8988T (cell line): ENCODE measurements at regions not wholly inside any gene's neighbourhood (a gene's known extent, or its start where the extent isn't known, plus 50 kb on each side); places are given as distances from the start of the nearest gene placed in this dataset.

Source experiments
- DNase-seq: peaks from one replicate; pipeline ENCODE4 v3.0.0; 2011

DNA sequence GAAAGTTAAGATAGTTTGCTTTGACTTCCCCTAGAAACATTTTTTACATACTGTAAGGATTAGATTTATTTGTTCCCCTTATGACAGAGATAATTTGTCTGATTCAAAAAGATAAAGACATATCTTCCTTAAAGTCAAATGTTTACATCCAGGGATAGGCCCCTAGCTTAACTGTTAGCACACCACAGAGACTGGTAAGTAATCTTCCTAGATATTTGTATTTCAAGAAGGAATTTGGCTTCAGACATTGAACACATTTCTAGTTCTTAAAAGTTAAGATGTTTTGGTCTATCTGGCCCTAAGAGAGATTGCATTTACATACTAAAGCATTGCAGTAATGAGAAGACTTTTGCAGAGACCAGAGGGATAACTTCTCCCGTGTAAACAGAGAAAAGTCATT is 1201.1 kb upstream of the GJE1 start:
- DNase-seq, result no peak

- no peak for DNase-seq
Observed at GRCh38 chr6:140929121-140929520, 1203.6 kb upstream of the GJE1 start.

DNA sequence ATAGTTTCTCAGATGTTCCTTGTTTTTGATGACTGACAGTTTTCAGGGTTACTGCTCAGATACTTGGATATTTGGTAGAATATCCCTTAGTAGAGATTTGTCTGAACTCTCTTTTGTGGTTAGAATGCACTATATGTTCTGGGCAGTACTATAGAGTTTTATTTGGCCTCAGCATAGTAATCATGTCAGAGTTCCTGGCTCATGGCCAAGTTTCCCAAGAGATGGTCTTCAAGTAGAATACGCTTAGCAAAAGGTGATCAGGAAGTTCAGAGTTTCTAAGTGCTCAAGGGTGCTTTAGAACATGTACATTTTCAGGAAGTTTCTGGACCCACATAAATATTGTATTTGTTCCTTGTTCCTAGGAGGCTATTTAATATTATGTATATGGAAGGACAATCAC is 1209.7 kb upstream of the GJE1 start:
- DNase-seq, result no peak

GRCh38 chr6:140921366-140922226 is 1211.1 kb upstream of the GJE1 start:
- DNase-seq, result no peak

- no peak for DNase-seq
Observed at GRCh38 chr6:140917911-140918310, 1214.8 kb upstream of the GJE1 start.

- DNase-seq, result no peak
Observed at GRCh38 chr6:140915551-140915950, 1217.2 kb upstream of the GJE1 start.

GRCh38 chr6:140915103-140915502 is 1217.6 kb upstream of the GJE1 start:
- no peak for DNase-seq

GRCh38 chr6:140912686-140913085 is 1220.0 kb upstream of the GJE1 start:
- no peak for DNase-seq

GRCh38 chr6:140909625-140910024 is 1223.1 kb upstream of the GJE1 start:
- no peak for DNase-seq

- DNase-seq, result no peak
Observed at GRCh38 chr6:140909156-140909555, 1223.6 kb upstream of the GJE1 start.

DNA sequence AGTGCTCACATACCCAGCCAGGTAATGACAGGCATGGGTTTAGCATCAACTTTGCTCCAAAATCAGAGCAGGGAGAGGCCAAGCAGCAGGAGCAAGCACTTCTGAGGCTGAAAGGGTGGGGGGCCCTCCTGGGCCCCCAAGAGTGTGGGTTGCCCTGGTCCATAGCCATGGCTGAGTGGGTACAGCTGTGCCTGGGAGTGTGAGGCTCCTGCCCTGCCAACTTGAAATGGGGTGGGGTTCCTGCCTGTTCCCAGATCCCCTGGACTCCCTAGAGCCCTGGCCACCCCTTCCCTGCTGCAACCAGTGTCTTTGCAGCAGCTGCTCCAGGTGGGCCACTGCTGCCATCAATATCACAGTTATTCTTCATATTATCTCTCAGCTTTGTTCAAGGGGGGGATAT is 1224.2 kb upstream of the GJE1 start:
- DNase-seq, result no peak

DNA sequence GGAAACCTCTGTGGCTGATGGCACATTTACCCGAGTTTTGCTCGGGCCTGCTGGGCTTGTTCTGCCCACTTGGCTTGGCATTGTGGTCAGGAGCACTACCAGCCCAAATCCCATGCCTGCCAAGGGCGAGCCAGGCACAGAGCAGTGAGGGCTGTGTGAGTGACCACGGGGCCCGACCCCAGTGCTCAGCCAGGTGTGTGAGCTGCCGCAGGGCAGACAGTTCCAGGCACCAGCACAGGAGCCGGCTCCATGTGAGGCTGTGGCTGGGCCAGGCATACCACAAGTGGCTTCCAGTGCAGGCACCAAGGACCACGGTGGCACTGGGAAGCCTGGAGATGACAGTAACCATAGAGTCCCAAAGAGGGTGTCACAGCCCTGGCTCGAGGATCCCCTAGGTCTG is 1225.5 kb upstream of the GJE1 start:
- DNase-seq, result no peak

- DNase-seq, result no peak
Observed at GRCh38 chr6:140905724-140906123, 1227.0 kb upstream of the GJE1 start.

DNA sequence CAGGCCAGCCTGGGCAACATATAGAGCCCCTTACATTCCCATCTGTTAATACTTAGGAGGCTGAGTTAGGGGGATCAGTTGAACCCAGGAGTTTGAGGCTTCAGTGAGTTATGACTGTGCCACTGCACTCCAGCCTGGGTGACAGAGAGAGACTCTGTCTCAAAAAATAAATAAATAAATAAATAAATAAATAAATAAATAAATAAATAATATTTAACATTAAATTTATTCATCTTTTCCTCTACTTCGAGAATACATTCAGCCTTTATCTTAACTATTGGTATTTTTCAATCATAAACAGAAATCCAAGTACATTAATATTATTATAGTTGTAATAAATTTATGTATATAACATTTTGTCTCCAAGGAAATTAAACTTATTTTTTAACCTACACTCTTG is 1227.7 kb upstream of the GJE1 start:
- no peak for DNase-seq

GRCh38 chr6:140897804-140898573 is 1234.7 kb upstream of the GJE1 start:
- DNase-seq, result no peak

- DNase-seq, result no peak
Observed at GRCh38 chr6:140897349-140897748, 1235.4 kb upstream of the GJE1 start.

GRCh38 chr6:140893432-140893831 is 1239.3 kb upstream of the GJE1 start:
- no peak for DNase-seq

DNA sequence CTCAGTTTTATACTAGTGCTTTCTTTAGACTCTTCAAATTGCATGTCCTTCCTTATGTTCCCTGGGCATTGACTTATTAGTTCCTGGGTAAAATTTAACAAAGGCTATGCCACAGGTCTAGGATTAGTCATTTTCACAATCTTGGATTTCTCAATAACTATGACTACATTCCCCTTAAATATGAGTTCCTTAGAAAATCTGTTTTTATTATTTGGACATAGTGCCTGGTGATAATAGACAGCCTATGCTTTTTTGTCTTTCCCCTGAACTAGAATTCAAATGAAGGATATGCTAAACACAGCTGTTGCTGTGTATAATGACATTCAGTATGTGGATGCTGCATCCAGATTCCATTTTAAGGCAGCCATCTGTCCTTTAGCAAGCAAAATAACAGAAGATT is 1252.8 kb upstream of the GJE1 start:
- no peak for DNase-seq

- no peak for DNase-seq
Observed at GRCh38 chr6:140874066-140874465, 1258.7 kb upstream of the GJE1 start.

DNA sequence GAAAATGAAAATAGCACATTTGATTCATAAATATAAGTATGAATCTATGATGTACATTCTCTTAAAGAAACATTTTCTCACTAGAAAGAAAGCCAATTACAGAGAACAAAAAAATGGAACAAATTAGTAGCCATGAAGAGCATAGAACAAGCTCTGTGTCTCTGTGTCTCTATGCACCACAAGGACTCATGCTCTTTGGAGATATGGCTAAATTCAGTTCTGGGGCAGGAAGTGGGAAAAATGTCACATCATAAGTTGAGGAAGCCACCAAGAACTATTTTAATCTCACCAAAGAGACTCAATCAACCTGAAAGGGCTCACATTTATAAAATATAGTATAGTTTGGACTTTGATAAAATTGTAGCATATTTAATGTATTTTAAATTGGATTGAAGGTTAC is 1259.8 kb upstream of the GJE1 start:
- no peak for DNase-seq

- DNase-seq, result no peak
Observed at GRCh38 chr6:140871911-140872310, 1260.8 kb upstream of the GJE1 start.

DNA sequence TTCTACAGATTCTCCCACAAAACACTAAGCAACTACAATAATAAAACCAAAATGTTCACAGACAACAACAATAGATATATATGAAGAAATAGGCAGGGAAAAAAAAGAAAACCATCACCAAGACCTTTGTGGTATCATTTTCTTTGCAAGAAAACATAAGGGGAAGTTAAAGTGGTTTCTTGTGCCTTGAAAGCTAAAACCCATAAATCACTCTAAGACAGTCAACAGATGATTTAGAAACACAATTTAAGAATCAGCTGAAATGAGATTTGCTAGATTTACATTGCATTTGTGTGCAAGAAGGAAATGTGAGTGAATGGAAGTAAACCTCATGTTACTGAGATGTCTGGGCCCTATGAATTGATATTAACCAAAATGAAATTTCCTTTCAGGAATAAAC is 1265.4 kb upstream of the GJE1 start:
- DNase-seq, result no peak

DNA sequence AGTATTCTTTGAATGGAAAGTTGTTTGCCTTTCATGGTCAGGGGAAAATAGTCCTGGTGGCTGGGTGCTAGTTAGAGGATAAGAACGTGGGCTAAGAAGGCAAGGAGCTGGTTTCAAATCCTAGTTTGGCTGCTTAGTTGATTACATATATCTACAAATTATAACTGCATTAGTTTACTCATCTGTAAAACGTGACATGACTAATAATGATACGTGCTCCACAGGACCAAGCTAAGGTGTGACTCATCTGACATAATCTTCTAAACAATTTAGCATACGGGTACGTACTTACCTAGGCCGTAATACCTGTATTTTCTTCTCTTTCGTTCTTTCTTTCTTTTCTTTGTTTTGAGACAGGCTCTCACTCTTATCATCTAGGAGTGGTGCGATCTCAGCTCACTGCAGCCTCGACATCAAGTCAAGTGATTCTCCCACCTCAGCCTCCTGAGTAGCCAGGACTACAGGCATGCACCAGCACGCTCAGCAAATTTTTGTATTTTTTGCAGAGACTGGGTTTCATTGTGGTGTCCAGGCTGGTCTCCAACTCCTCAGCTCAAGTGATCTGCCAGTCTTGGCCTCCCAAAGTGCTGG is 1274.2 kb upstream of the GJE1 start:
- DNase-seq, result no peak
